Mammary epithelial cell (primary cell): ENCODE measurements at regions not wholly inside any gene's neighbourhood (a gene's known extent, or its start where the extent isn't known, plus 50 kb on each side); places are given as distances from the start of the nearest gene placed in this dataset.

Experiments
- EZH2 ChIP-seq: IDR thresholded peaks from 2 replicates; pipeline ENCODE4 v1.6.1; 2012; ENCODE audit warnings: low read length, inconsistent platforms, borderline replicate concordance
- TF ChIP-seq, protein P1 (sequence below), 2 donors: IDR thresholded peaks in 1 of 2; conservative IDR thresholded peaks in 1 of 2; 2 replicates each; pipeline ENCODE4 v1.5.1; 2011 to 2012; ENCODE audit warnings: inconsistent platforms in 2 of 2, low read length in 2 of 2, mild to moderate bottlenecking in 2 of 2, control low read depth in 1 of 2, low read depth in 1 of 2; ENCODE audit not compliant: insufficient read depth in 1 of 2; ENCODE audit errors: extremely low read depth in 1 of 2

DNA sequence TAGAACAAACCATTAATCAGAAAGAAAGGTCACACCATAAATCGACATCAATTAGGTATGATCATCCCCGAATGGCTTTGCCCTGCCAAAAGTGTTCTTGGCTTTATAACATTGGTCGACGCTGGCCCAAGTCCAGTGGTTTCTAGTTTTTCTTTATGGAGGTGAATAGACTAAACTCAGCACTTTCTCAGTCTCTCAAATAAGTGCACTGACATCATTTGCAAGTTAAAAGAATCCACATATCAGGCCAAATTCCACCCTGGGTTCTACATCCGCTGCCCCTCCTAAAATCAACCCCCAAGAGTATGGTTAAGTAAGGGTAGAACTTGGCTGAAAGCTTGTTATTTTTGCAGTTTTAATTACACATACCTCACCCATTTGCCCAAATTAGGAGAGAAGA, 314.3 kb downstream of the C12orf75 start:
- TF ChIP-seq, protein P1, sequence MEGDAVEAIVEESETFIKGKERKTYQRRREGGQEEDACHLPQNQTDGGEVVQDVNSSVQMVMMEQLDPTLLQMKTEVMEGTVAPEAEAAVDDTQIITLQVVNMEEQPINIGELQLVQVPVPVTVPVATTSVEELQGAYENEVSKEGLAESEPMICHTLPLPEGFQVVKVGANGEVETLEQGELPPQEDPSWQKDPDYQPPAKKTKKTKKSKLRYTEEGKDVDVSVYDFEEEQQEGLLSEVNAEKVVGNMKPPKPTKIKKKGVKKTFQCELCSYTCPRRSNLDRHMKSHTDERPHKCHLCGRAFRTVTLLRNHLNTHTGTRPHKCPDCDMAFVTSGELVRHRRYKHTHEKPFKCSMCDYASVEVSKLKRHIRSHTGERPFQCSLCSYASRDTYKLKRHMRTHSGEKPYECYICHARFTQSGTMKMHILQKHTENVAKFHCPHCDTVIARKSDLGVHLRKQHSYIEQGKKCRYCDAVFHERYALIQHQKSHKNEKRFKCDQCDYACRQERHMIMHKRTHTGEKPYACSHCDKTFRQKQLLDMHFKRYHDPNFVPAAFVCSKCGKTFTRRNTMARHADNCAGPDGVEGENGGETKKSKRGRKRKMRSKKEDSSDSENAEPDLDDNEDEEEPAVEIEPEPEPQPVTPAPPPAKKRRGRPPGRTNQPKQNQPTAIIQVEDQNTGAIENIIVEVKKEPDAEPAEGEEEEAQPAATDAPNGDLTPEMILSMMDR (conservative IDR thresholded peaks at IDR 0.05 in 1 of 2, IDR thresholded peaks at IDR 0.05 in 1 of 2; ENCODE audit: extremely low read depth in 1 of 2, insufficient read depth in 1 of 2, low read depth in 1 of 2, low read length in 2 of 2), result no peak
- TF ChIP-seq EZH2, result no peak
